NCI-H2081 (cell line): ENCODE measurements at regions not wholly inside any gene's neighbourhood (a gene's known extent, or its start where the extent isn't known, plus 50 kb on each side); places are given as distances from the start of the nearest gene placed in this dataset.
A peak's percentile ranks its signal among the peaks of the same experiment; 100 is the strongest.
"Not testable (repeated sequence)": the region's sequence is repeated elsewhere in the genome, so short reads cannot be mapped to it uniquely, and the experiment has no call there.

ENCODE experiments used
- DNase-seq, 2 experiments: peaks; one replicate each; lab custom pipeline; 2025; lab: John Stamatoyannopoulos, UW

GRCh38 chr9:90526386-90526785, 116.2 kb downstream of the DIRAS2 start:
- DNase-seq, result no peak

- not testable (repeated sequence) for DNase-seq
Measured at GRCh38 chr9:90536094-90536493, 106.5 kb downstream of the DIRAS2 start.

- DNase-seq, result no peak
Measured at GRCh38 chr9:90538566-90538965, 104.1 kb downstream of the DIRAS2 start.

GRCh38 chr9:90539286-90539685, 103.3 kb downstream of the DIRAS2 start:
- DNase-seq, result no peak

GRCh38 chr9:90540734-90541133, 101.9 kb downstream of the DIRAS2 start:
- DNase-seq, result no peak

- DNase-seq, result no peak
Measured at GRCh38 chr9:90544488-90544887, 98.1 kb downstream of the DIRAS2 start.

GRCh38 chr9:90546200-90546599, 96.4 kb downstream of the DIRAS2 start:
- peak; percentile 87 to 94 for DNase-seq

GRCh38 chr9:90547896-90548295, 94.7 kb downstream of the DIRAS2 start:
- no peak for DNase-seq

- DNase-seq, result no peak
Measured at GRCh38 chr9:90552317-90552716, 90.3 kb downstream of the DIRAS2 start.

- no peak for DNase-seq
Measured at GRCh38 chr9:90555351-90556057, 87.1 kb downstream of the DIRAS2 start.

GRCh38 chr9:90556897-90557675, 85.5 kb downstream of the DIRAS2 start:
- peak in 1 of 2 experiments; percentile 23 for DNase-seq

- DNase-seq, result no peak
Measured at GRCh38 chr9:90559075-90560073, 83.2 kb downstream of the DIRAS2 start.
